Activated CD8-positive, alpha-beta memory T cell treated with anti-CD3 and anti-CD28 coated beads for 36 hours (primary cell): ENCODE measurements at regions not wholly inside any gene's neighbourhood (a gene's known extent, or its start where the extent isn't known, plus 50 kb on each side); places are given as distances from the start of the nearest gene placed in this dataset.
"Not testable (repeated sequence)": the region's sequence is repeated elsewhere in the genome, so short reads cannot be mapped to it uniquely, and the experiment has no call there.

Experiments
- CTCF ChIA-PET: fragments of 350-600 bp; sonication (Branson Sonifier 250); formaldehyde crosslinking; loops from one replicate; lab custom pipeline; 2021; ENCODE audit warnings: antibody characterized with exemption; lab: Charles Lee
- POLR2A ChIA-PET: fragments of 350-600 bp; sonication (Branson Sonifier 250); formaldehyde crosslinking; loops from one replicate; lab custom pipeline; 2021; ENCODE audit warnings: antibody characterized with exemption; lab: Charles Lee

DNA sequence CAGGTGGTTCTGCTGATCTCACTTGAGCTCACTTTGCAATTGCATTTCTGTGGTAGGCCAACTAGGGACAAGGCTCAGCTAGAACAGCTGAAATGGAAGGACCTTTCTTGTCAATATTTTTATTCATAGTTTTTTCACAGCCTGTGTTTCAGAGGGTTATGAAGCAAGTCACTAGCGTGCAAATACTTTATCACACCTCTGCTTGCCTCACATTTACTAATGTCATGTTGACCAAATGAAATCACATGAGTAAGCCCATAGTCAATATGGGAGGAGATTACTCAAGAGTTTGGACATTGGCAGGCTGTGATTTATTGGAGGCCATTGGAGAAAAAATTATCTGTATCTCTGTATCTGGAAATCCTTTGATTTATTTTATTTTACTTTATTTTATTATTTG lies 628.3 kb upstream of the EPHA5 start:
- ChIA-PET CTCF (no interaction called here), POLR2A (no interaction called here)

DNA sequence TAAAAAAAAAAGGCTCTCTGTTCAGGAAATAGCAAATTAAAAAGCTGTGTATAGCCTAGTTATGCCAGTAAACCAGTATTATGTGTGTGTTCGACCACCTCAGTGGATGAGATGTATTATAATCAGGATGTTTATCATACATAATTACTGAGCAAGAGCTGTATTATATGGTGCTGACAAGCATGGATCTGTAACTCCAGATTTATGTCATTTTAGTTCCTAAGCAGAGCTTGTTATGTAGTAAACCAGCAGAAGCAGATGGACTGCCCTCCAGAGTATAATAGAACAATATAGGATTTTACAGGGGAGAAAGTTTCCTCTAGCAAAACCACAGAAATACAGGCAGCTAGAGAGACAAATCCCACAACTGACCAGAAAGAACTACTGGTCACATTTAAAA lies 627.4 kb upstream of the EPHA5 start:
- CTCF ChIA-PET = no interaction called here
- POLR2A ChIA-PET = no interaction called here

GRCh38 chr4:66294638-66295037 lies 624.3 kb upstream of the EPHA5 start:
- ChIA-PET POLR2A (no interaction called here), CTCF (no interaction called here)

- ChIA-PET POLR2A (no interaction called here), CTCF (no interaction called here)
Observed at GRCh38 chr4:66284991-66285451, 614.7 kb upstream of the EPHA5 start.

DNA sequence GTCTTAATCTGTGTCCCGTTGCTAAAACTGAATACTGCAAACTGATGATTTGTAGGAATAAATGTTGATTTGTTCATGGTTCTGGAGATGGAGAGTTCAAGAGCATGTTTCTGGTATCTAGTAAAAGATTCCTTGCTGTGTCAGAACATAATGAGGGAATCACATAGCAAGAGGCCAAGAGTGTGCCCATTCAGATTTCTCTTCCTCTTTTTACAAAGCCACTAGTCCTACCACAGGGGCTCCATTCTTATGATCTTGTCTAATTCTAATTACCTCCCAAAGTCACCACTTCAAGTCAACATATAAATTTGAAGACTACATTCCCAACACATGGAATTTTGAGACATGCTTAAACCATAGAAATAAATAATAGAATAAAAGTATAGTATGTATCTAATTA lies 608.8 kb upstream of the EPHA5 start:
- CTCF ChIA-PET = no interaction called here
- POLR2A ChIA-PET = no interaction called here

DNA sequence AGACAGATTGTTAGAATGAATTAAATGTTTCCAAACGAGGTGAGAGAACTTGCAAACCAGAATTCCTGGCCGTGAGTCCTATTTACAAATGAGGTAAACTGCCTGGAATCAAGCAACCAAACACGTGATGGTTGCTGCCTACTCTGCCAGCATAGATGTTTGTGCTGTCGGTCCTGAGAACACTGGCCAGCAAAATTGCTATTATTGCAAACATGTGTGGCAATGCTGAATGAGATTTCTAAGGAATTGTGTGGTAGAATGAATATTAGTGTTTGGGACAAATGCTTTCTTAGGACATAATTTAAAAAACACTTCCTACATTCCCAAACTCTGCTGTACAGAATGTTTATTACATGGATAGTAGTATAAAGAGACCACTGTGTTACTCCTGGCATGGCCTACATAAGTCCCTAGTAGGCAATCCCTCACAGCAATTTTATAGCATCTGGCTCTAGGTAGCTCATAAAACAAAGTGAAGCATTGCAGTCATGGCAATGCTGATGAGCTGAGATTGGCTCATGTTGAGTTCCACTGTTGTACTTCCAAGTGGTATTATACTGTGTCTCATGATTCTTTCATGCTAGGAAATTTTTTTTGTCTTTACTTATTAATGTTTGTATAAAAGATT lies 605.2 kb upstream of the EPHA5 start:
- POLR2A ChIA-PET = no interaction called here
- CTCF ChIA-PET = no interaction called here

- CTCF ChIA-PET = no interaction called here
- POLR2A ChIA-PET = no interaction called here
Observed at GRCh38 chr4:66273110-66273509, 602.8 kb upstream of the EPHA5 start.

GRCh38 chr4:66270356-66270755 lies 600.1 kb upstream of the EPHA5 start:
- CTCF ChIA-PET, POLR2A ChIA-PET: not testable (repeated sequence)

- CTCF ChIA-PET, POLR2A ChIA-PET: not testable (repeated sequence)
Observed at GRCh38 chr4:66266554-66266953, 596.3 kb upstream of the EPHA5 start.

DNA sequence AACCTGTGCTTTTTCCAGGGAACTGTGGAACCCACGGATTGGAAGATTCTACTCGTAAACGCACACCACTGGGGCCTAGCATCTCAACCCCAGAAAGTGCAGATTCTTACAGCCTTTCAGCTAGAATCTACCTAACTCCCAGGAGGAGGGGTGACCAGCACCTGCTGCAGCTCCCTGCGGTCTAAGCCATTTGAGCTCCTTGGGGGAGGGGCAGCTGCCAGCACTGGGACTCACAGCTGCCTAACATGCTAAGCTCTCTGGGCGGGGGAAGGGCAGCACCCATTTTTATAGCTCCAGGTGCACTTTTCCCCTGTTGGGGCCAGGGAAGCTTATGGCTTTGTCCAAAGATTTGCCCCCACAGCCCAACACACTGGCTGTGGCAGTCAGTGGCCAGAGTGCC lies 595.7 kb upstream of the EPHA5 start:
- POLR2A ChIA-PET = no interaction called here
- CTCF ChIA-PET = no interaction called here

DNA sequence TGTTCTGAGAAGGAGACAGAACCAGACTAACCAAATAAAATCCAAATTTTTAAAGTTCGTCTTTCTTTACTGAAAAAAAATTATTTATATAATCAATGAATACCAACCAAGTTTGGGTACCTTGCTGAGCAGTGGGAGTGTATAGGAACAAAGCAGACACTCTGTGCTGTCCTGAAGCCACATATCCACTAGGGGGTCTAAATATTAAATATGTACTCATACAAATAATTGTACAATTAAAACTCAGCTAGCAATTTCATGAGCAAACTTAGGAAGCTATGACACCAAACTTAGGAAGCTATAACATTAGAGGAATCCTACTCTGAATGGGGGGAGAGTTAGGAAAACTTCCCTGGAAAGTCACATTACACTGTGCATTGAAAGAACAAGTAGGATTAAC lies 582.0 kb upstream of the EPHA5 start:
- CTCF ChIA-PET = no interaction called here
- POLR2A ChIA-PET = no interaction called here

GRCh38 chr4:66246643-66247042 lies 576.4 kb upstream of the EPHA5 start:
- CTCF ChIA-PET = no interaction called here

GRCh38 chr4:66235876-66236275 lies 565.6 kb upstream of the EPHA5 start:
- CTCF ChIA-PET = no interaction called here
- POLR2A ChIA-PET = no interaction called here

More at GRCh38 chr4:66246643-66247042, 576.4 kb upstream of the EPHA5 start:
- POLR2A ChIA-PET = no interaction called here

DNA sequence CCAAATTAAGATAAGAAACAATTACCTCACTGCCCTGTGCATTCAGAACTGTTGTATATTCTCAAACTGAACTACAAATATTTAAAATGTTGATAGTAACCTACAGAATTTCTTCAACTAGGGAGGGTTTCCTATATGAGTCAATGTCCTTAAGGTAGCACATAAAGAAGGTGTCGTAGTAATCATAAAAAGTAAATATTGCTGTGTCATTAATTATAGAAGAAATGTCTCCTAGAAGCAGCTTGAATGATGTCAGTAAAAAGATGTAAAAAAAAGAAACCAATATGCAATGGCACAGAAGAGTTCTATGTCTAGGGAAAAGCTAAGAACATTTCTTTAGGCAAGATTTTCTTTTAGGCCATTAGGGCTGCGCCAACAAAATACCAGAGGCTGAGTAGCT lies 559.6 kb upstream of the EPHA5 start:
- POLR2A ChIA-PET = no interaction called here
- CTCF ChIA-PET = no interaction called here

- POLR2A ChIA-PET = no interaction called here
- CTCF ChIA-PET = no interaction called here
Observed at GRCh38 chr4:66225539-66225938, 555.2 kb upstream of the EPHA5 start.

DNA sequence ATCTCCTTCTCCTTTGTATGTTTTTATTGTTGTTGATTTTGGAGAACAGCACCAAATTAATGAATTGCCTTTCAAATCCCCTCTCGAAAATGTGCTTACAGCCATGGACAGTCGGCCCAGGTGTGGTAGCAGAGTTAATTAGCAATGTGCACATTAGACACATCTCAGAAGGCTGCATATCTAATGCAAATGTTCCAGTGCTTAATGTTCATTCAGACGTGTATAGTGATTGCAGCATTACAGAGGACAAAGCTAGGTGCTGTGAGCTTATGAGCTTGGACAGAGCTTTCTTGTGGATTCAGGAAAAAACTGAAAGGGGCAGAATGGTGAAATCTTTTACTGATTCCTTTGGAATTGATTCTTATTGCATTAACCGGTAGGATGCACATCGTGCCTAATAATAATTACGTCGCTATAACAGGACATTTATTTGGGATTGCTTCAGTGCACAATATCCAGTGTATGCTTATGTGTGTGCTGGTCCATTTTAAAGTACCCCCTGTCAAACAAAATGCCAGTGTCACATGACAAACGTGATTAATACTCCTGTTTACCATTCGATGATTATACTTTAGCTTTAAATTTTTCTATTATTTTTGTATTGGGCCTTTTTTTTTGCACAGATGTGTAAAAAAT lies 552.9 kb upstream of the EPHA5 start:
- POLR2A ChIA-PET = no interaction called here
- CTCF ChIA-PET = no interaction called here

- ChIA-PET CTCF (no interaction called here), POLR2A (no interaction called here)
Observed at GRCh38 chr4:66219401-66219800, 549.1 kb upstream of the EPHA5 start.

DNA sequence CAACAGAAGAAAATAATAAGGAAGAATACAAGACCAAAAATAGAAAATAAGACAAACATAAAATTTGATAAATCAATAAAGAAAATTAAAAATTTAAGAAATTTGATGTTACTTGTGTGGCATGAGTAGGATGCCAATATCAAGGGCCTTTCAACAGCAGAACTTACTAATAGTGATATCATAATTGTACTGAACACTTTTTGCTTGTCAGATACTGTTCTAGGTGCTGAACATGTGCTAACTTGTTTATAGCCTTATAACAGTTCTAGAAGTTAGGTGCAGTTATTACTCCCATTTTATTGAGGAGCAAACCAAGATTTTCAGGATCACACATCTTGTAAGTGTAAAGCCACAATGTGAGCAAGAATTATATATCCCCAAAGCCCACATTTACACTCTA lies 546.0 kb upstream of the EPHA5 start:
- ChIA-PET CTCF (no interaction called here), POLR2A (no interaction called here)

GRCh38 chr4:66212489-66212888 lies 542.2 kb upstream of the EPHA5 start:
- ChIA-PET POLR2A (no interaction called here), CTCF (no interaction called here)

DNA sequence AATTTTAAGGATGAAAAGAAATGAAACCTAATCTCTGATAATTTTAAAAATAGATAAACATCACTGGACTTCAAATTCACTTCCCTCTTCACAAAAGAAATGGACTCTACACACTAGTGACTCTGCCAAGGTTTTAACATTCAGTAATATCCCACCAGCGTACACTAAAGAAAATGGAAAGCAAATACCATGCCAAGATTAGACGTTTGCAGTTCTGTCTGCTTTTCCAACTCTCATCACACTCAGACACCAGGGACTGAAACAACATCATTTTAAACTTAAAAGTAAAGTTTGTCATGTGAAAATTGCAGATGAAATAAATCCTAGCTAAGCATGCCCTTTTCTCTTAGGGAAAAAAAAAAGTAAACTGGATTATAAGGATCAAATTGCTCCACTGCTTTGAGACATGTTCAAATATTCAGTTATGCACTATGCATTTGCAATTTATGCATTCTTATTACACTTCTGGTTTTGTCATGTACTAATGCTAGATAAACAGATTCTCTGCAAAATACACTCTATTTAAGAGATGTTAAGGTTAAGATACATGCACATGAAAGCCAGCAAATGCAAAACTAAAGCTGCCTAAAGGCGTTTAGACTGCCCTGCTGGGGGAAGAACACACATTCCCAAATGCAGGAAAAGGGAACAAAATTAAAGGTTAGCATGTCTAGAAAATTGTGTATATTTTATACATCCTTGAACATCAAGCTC lies 534.4 kb upstream of the EPHA5 start:
- CTCF ChIA-PET = no interaction called here
- POLR2A ChIA-PET = no interaction called here

GRCh38 chr4:66202870-66203269 lies 532.6 kb upstream of the EPHA5 start:
- ChIA-PET CTCF (no interaction called here), POLR2A (no interaction called here)
